ENCODE measurements at regions not wholly inside any gene's neighbourhood (a gene's known extent, or its start where the extent isn't known, plus 50 kb on each side); places are given as distances from the start of the nearest gene placed in this dataset.

GRCh38 chr10:29849886-29850285, 209.5 kb downstream of the JCAD start:
- DNase-seq = no peak

- peak; percentile 21 for DNase-seq
Measured at GRCh38 chr10:29849126-29849833, 210.1 kb downstream of the JCAD start.

- DNase-seq = no peak
Measured at GRCh38 chr10:29846881-29847280, 212.1 kb upstream of the SVIL start.

- no peak for DNase-seq
Measured at GRCh38 chr10:29845166-29845565, 210.4 kb upstream of the SVIL start.

- DNase-seq = no peak
Measured at GRCh38 chr10:29843143-29843542, 208.4 kb upstream of the SVIL start.

DNA sequence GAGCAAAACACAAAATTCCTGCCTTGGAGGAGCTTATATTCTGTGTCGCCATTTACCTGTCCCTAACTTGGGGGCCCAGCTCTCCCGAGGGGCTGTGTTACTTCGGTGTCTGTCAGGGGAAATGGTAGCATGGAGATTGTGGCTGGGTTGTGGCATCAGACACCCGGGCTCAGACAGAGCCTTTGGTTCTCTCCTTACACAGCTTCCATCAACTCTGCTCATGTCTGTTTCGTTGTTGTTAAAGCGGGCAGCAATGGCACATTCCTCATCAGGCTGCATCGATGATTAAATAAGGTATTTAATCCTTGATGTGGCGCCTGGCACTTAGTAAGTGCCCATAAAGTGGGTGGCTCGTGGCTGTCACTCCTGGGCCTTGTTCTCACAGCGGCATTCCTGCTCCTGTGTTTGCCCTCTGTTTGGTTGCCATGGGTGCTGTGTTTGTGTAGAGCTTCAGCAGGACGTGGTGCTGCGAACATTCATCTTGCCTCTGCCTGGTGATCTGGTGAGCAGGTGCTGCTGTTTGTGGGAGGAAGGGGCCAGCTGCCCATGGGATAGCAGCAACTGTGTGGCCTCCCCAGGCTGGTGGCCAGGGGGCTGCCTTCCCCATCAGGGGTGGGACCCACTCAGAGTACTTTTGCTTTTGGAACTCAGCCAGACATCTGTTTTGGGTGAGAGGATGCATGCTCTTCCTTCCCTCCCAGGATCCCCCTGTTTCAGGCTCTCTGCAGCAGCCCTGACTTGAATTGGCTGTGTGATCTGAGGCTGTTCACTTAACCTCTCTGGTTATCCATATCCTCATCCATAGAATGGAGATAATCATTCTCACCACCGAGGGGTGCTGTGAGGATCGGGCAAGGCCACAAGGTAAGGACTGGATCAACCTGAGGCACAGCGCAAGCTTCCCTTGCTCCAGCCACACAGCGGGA, 207.2 kb upstream of the SVIL start:
- DNase-seq = peak; percentile 94

DNA sequence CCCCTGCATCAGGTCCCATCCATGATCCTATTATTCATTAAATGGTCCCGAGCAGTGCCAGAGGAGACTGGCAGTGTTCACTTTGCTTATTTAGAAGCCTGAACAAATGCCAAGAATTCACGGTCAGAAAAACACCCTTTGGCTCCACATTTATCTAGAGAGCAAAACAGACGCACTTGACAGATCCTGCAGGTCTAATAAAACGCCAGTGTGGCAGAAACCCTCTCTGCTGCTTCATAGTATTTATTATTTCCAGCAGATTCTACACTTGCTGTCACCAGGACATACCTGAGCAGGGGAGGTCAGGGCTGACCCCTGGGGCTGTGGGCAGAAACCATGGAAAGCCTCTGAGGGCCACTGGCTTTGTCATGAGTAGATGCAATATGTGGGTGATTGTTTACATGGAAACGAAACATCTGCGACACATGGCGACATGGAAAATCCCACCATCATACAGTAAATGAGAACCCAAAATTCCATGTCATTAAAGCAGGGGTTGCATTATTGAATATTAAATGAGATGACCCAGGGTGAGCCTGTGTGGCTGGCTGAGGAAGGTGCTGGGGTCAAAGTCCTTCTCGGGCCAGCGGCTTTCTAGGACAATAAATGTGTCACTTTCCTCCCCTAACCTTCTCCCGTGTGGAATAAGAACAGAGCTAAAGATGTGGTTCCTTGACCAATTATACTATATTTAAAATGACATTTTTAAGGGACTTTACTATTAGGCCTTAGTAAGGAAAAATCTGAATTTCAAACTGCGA, 205.9 kb upstream of the SVIL start:
- no peak for DNase-seq

GRCh38 chr10:29839826-29840515, 205.2 kb upstream of the SVIL start:
- DNase-seq = peak; percentile 19

DNA sequence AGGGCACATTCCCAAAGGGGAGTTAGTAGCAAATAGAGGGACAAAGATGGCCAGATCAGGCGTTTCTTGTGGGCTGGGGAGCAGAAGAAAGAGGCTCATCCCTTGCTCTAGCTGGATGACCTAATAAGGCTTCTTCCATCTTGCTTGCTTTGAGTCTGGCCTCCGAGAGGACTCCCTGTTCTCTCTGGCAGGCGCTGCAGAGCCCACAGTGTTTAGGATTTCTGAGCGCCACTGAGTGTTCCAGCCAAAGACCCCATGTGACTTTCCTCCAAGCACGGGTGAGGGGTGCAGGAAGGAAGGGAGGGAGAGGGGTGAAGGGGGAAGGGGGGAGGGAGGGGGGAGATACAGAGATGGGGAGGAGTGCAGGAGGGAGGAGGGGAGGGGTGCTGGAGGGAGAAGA, 203.8 kb upstream of the SVIL start:
- no peak for DNase-seq

- DNase-seq = no peak
Measured at GRCh38 chr10:29837586-29837985, 202.8 kb upstream of the SVIL start.

DNA sequence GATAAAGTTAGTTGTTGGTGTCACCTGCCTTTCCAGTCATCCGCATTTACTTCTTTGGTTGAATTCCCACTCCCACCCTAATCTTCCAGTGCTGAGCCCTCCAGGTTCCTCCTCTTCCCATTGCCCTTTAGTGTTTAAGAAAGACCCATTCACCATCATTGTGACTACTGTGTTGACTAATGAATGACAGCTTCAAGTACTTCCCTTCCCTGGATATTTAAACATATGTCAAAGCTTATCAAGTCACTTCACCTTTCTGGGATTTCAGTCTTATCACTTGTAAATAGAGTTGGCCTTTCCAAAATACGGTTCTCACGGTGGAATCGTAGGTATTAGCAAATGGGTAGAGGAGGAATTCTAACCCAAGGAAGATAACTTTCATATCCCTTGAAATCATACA, 201.6 kb upstream of the SVIL start:
- no peak for DNase-seq

GRCh38 chr10:29835055-29835454, 200.3 kb upstream of the SVIL start:
- no peak for DNase-seq

DNA sequence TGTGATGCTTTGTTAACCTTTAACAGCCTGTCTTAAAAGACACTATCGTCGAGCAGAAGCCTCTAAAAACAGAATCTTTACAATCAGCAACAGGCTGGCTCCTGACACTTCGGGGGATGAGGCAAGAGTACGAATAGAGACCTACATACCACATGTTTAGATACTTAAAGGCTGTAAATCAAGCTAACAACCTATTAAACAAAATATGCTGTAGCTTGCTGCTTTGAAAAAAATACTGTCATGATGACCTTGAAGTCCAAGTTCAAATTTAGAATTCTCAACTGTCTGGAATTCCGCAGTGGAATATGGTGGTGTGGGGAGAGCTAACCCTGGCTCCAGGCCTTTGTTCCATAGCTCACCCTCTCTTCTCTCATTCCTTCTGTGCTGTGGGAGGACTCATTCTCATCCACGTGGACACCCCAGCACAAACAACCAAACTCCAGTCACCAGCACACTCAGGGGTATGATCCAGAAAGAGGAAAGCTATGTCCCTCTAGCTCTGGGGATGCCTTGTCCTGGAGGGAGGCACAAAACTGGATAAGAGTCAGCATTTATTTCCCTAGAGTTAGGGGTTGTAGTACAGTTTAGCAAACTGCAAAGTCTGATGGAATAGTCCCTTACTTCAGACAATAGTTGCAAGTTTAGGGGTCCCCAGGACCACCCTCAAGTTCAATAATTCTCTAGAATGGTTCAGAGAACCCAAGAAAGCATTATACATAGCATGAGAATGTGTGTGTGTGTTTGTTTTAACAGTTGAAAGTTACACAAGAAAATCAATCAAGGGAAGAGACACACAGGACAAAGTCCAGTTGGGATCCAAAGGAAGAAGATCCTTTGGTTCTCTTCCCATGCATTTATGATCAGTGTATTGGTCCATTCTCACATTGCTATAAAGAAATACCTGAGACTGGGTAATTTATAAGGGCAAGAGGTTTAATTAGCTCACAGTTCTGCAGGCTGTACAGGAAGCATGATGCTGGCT, 196.1 kb upstream of the SVIL start:
- no peak for DNase-seq

DNA sequence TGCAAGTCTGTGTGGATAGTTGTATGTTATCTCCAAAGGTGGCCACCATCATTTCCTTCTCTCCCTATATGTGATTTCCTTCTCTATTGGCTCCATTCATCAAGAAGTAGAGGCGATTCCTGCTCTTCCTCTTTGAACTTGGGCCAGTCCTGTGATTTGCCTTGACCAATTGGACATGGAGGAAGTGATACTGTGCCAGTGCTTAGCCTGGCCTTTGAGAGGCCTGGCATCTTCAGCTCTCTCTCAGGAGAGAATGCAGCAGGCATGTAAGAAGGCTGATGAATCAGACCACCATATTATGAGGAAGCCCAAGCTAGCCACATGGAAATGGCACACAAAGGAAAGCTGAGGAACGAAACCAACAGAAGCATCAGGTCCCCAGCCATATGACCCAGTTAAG, 195.0 kb upstream of the SVIL start:
- DNase-seq = no peak

DNA sequence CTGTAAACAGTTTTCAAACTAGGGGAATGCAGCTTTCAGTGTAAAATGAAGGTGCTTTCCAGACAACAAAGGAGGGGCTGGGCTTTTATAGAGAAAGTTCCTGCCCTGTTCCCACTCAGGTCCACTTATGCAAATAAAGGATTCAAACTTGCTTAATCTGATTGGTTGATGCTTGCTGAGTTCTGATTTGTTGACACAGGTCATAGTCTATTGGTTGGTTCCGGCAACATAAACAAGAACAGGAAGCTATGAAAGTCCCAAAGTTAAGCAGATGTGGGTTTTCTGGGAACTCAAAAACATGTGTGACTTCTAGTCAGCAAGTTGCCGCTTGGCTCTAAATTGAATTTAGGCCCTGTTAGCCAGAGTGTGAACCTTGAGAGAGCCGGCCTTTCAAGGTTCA, 194.2 kb upstream of the SVIL start:
- DNase-seq = no peak

GRCh38 chr10:29828440-29828894, 193.7 kb upstream of the SVIL start:
- DNase-seq = no peak

GRCh38 chr10:29827512-29827911, 192.7 kb upstream of the SVIL start:
- DNase-seq = no peak

DNA sequence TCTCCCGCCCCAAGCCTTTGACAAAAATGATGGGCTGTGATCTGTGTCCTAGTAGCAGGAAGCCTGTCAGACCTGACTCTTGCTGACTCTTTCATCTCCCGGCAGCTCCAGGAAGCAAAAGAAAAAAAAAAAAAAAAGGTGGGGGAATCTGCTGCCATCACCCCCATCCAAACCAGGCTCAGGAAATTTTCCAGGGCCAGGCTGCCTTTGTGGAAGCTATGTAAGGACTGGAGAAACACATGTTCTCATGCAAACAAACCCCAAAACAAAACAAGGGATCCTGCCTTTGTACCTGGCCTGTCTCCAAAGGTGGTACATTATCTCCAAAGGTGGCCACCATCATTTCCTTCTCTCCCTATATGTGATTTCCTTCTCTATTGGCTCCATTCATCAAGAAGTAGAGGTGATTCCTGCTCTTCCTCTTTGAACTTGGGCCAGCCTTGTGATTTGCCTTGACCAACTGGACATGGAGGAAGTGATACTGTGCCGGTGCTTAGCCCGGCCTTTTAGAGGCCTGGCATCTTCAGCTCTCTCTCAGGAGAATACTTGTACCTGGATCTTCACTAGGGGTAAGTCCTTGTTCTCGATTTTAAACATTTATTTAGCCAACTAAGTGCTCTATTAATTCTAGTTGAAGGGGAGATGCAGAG, 192.2 kb upstream of the SVIL start:
- no peak for DNase-seq

GRCh38 chr10:29826221-29826620, 191.4 kb upstream of the SVIL start:
- no peak for DNase-seq

DNA sequence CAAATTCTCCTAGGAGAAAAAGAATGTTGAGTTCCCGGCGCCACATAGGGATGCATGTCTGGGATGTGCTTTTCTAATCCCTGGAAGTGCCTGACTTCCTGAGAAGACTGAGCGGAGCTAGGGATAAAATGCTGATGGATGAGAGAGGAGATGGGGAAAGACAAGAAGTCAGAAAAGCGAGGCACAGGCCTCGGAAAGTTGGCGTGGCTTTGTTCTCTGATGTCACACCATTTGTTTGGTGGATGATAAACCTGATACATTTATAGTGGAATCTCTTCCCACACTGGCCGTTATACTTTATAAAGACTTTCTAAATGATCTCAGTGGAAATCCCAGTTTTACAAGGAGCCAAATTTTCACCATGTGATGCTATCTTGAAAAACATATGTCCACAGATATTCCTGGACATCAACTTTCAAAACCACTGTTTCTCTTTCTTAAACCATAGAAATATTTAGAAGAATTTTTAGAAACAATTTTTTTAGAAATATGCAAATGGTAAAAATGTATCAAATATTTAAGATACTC, 188.8 kb upstream of the SVIL start:
- DNase-seq = no peak

Measured in SHP77 treated with DMSO at 0.1 percent for 48 hours (cell line).